T-helper 2 cell treated with Interferon-gamma antibody and Interleukin-4, amounts not matched to agents 5 μg/mL and 100 μg/mL, for 36 hours (primary cell): ENCODE measurements at regions not wholly inside any gene's neighbourhood (a gene's known extent, or its start where the extent isn't known, plus 50 kb on each side); places are given as distances from the start of the nearest gene placed in this dataset.

Source experiments
- DNase-seq: peaks from one replicate; pipeline ENCODE4 v3.0.0; 2021; ENCODE audit warnings: low spot score
- H3K27ac Mint-ChIP-seq: one replicate; pipeline ENCODE4 v1.8.0; 2021; ENCODE audit warnings: mild to moderate bottlenecking, mixed read lengths
- H3K27me3 Mint-ChIP-seq: one replicate; pipeline ENCODE4 v1.8.0; 2021; ENCODE audit warnings: low read depth, mixed read lengths
- H3K36me3 Mint-ChIP-seq: one replicate; pipeline ENCODE4 v1.8.0; 2021; ENCODE audit warnings: low read depth, mixed read lengths
- H3K4me1 Mint-ChIP-seq: one replicate; pipeline ENCODE4 v1.8.0; 2021; ENCODE audit warnings: low read depth, mixed read lengths
- H3K4me3 Mint-ChIP-seq: one replicate; pipeline ENCODE4 v1.8.0; 2022; ENCODE audit warnings: mild to moderate bottlenecking, moderate library complexity, mixed read lengths
- H3K9me3 Mint-ChIP-seq: one replicate; pipeline ENCODE4 v1.8.0; 2021; ENCODE audit warnings: mixed read lengths

- Mint-ChIP-seq H3K27ac (no peak overlapping the region), H3K9me3 (no peaks in the 10 kb centered on the region), H3K4me1 (no peaks in the 10 kb centered on the region), H3K27me3 (peaks cover 9% of the 10 kb centered on the region), H3K4me3 (no peak overlapping the region), H3K36me3 (no peaks in the 10 kb centered on the region)
- DNase-seq: peak; percentile 1
Observed at GRCh38 chr22:49322861-49323622, 504.6 kb downstream of the BRD1 start.

GRCh38 chr22:49322231-49322630 is 505.4 kb downstream of the BRD1 start:
- no peaks in the 10 kb centered on the region for H3K9me3 Mint-ChIP-seq
- no peak for DNase-seq
- no peak overlapping the region for H3K4me3 Mint-ChIP-seq
- H3K4me1 Mint-ChIP-seq: no peaks in the 10 kb centered on the region
- H3K27me3 Mint-ChIP-seq: peaks cover 10% of the 10 kb centered on the region
- no peaks in the 10 kb centered on the region for H3K36me3 Mint-ChIP-seq
- H3K27ac Mint-ChIP-seq: no peak overlapping the region

GRCh38 chr22:49321477-49322055 is 506.1 kb downstream of the BRD1 start:
- H3K4me3 Mint-ChIP-seq: no peak overlapping the region
- H3K36me3 Mint-ChIP-seq: no peaks in the 10 kb centered on the region
- H3K4me1 Mint-ChIP-seq: no peaks in the 10 kb centered on the region
- DNase-seq: no peak
- H3K27me3 Mint-ChIP-seq: peaks cover 10% of the 10 kb centered on the region
- no peak overlapping the region for H3K27ac Mint-ChIP-seq
- H3K9me3 Mint-ChIP-seq: no peaks in the 10 kb centered on the region

- Mint-ChIP-seq H3K27me3 (peaks cover 10% of the 10 kb centered on the region), H3K27ac (no peak overlapping the region), H3K9me3 (no peaks in the 10 kb centered on the region), H3K4me3 (no peak overlapping the region), H3K36me3 (no peaks in the 10 kb centered on the region), H3K4me1 (no peaks in the 10 kb centered on the region)
- no peak for DNase-seq
Observed at GRCh38 chr22:49320714-49321476, 506.8 kb downstream of the BRD1 start.

- Mint-ChIP-seq H3K36me3 (no peaks in the 10 kb centered on the region), H3K4me1 (no peaks in the 10 kb centered on the region), H3K27ac (no peak overlapping the region), H3K9me3 (no peaks in the 10 kb centered on the region), H3K27me3 (peaks cover 15% of the 10 kb centered on the region), H3K4me3 (no peak overlapping the region)
- no peak for DNase-seq
Observed at GRCh38 chr22:49317369-49317768, 510.3 kb downstream of the BRD1 start.

GRCh38 chr22:49312601-49313000 is 515.1 kb downstream of the BRD1 start:
- Mint-ChIP-seq H3K27ac (no peak overlapping the region), H3K4me3 (no peak overlapping the region), H3K9me3 (no peaks in the 10 kb centered on the region), H3K4me1 (no peaks in the 10 kb centered on the region), H3K27me3 (peaks cover 8% of the 10 kb centered on the region), H3K36me3 (no peaks in the 10 kb centered on the region)
- no peak for DNase-seq

- Mint-ChIP-seq H3K9me3 (no peaks in the 10 kb centered on the region), H3K36me3 (no peaks in the 10 kb centered on the region), H3K4me3 (no peak overlapping the region), H3K27ac (no peak overlapping the region), H3K27me3 (peaks cover 6% of the 10 kb centered on the region), H3K4me1 (no peaks in the 10 kb centered on the region)
- DNase-seq: no peak
Observed at GRCh38 chr22:49310354-49310753, 517.3 kb downstream of the BRD1 start.

- Mint-ChIP-seq H3K36me3 (no peaks in the 10 kb centered on the region), H3K27me3 (peaks cover 6% of the 10 kb centered on the region)
Observed at GRCh38 chr22:49308300-49308699, 519.4 kb downstream of the BRD1 start.

GRCh38 chr22:49307870-49308269 is 519.8 kb downstream of the BRD1 start:
- Mint-ChIP-seq H3K9me3 (no peaks in the 10 kb centered on the region), H3K4me3 (no peak overlapping the region), H3K27ac (no peak overlapping the region), H3K27me3 (peaks cover 2% of the 10 kb centered on the region), H3K4me1 (no peaks in the 10 kb centered on the region), H3K36me3 (no peaks in the 10 kb centered on the region)
- DNase-seq: no peak

More at GRCh38 chr22:49308300-49308699, 519.4 kb downstream of the BRD1 start:
- H3K9me3 Mint-ChIP-seq: no peaks in the 10 kb centered on the region
- no peaks in the 10 kb centered on the region for H3K4me1 Mint-ChIP-seq
- no peak overlapping the region for H3K4me3 Mint-ChIP-seq
- no peak overlapping the region for H3K27ac Mint-ChIP-seq
- no peak for DNase-seq

GRCh38 chr22:49307481-49307830 is 520.2 kb downstream of the BRD1 start:
- H3K27me3 Mint-ChIP-seq: peaks cover 1% of the 10 kb centered on the region
- no peak overlapping the region for H3K4me3 Mint-ChIP-seq
- no peaks in the 10 kb centered on the region for H3K9me3 Mint-ChIP-seq
- H3K4me1 Mint-ChIP-seq: no peaks in the 10 kb centered on the region
- no peak for DNase-seq
- no peak overlapping the region for H3K27ac Mint-ChIP-seq
- H3K36me3 Mint-ChIP-seq: no peaks in the 10 kb centered on the region

- Mint-ChIP-seq H3K4me1 (no peaks in the 10 kb centered on the region), H3K36me3 (no peaks in the 10 kb centered on the region), H3K4me3 (no peak overlapping the region), H3K27me3 (peaks cover 1% of the 10 kb centered on the region), H3K27ac (no peak overlapping the region), H3K9me3 (no peaks in the 10 kb centered on the region)
- no peak for DNase-seq
Observed at GRCh38 chr22:49306632-49307480, 520.8 kb downstream of the BRD1 start.

GRCh38 chr22:49305966-49306631 is 521.6 kb downstream of the BRD1 start:
- no peak for DNase-seq
- H3K9me3 Mint-ChIP-seq: no peaks in the 10 kb centered on the region
- no peaks in the 10 kb centered on the region for H3K36me3 Mint-ChIP-seq
- H3K4me1 Mint-ChIP-seq: no peaks in the 10 kb centered on the region
- H3K27ac Mint-ChIP-seq: no peak overlapping the region
- peaks cover 1% of the 10 kb centered on the region for H3K27me3 Mint-ChIP-seq
- no peak overlapping the region for H3K4me3 Mint-ChIP-seq

GRCh38 chr22:49305214-49305965 is 522.3 kb downstream of the BRD1 start:
- DNase-seq: peak; percentile 41
- Mint-ChIP-seq H3K27ac (no peak overlapping the region), H3K36me3 (no peaks in the 10 kb centered on the region), H3K4me1 (no peaks in the 10 kb centered on the region), H3K9me3 (no peaks in the 10 kb centered on the region), H3K27me3 (peaks cover 1% of the 10 kb centered on the region), H3K4me3 (no peak overlapping the region)
